HG03135 (cell line): ENCODE measurements at regions not wholly inside any gene's neighbourhood (a gene's known extent, or its start where the extent isn't known, plus 50 kb on each side); places are given as distances from the start of the nearest gene placed in this dataset.

ENCODE experiments used
- ATAC-seq: cut with Tn5 transposase; IDR thresholded peaks from one replicate; pipeline ENCODE4 v1.9.1; 2021; ENCODE audit warnings: mild to moderate bottlenecking, moderate library complexity; ENCODE audit not compliant: unreplicated experiment

DNA sequence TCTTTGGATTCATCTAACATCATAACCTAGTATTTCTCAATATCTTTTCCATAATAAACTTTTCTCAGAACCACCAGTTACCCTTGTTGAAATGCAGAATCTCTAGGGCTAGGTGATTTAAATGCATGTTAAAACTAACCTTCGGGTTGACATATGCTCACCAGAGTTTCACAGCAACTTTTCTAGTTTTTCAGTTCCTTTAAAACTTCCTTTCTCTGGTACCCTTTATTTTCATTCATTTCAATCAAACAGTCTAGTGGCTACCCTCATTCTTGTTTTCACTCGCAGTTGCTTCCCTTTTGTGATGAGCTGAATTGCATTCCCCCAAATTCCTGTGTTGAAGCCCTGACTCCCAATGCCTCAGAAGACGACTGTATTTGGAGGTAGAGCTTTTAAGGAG, 712.8 kb upstream of the CHRM3 start:
- no peak for ATAC-seq

DNA sequence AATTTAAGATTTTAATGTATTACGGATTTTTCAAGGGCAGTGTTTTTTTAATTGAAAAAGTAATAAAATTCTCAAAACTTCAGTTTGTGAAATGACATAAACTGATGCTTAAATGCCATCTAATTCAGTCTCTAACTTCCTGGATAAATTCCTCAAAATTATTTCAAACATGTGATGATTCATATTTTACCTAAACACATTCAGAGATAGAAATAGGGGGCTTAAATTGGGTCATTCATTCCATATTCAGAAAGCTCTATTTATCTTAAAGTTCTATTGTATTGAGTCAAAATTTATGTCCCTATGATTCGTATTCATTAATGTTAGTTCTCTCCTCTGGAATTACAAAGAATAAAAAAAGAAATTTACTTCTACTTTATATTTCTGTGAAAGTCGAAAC, 713.6 kb upstream of the CHRM3 start:
- no peak for ATAC-seq

DNA sequence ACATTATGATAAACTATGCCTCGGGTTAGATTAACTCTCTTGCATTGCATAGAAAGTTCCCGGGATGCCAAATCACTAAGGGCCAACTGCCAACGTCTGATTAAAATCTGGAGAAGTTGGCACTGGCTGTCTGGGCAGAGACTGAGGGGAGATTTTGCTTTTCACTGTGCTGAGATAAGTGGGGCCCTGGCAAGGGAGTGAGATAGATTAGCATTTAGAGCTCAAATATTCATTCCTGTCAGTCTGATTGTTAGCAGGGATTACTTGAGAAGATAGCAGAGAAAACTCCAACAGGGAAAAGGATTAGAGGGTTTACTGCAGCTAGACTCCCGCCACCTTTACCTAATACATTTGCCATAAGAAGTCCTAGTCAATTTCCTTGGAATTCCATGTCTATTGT, 714.1 kb upstream of the CHRM3 start:
- ATAC-seq, result no peak

GRCh38 chr1:238664139-238664538, 722.2 kb upstream of the CHRM3 start:
- no peak for ATAC-seq

DNA sequence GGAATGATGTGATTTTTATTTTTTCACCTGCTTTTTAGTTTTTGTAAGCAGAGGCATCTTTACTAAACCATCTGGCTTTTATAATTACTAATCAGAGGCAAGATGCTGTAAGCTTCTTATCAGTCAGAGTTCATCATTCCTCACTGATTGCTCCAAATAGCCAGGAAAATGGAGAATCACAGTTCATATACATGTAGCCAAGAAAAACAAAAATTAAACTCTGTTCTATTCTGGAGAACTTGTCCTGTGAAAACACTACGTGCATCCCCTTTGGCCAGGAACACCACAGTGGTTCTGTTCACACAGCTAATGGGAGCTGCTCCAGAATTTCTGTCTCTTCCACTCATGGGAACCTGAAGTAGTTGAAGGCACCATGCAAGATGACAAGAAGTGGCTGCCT, 725.5 kb upstream of the CHRM3 start:
- no peak for ATAC-seq

GRCh38 chr1:238658763-238659162, 727.6 kb upstream of the CHRM3 start:
- no peak for ATAC-seq

GRCh38 chr1:238653693-238654321, 732.6 kb upstream of the CHRM3 start:
- no peak for ATAC-seq

DNA sequence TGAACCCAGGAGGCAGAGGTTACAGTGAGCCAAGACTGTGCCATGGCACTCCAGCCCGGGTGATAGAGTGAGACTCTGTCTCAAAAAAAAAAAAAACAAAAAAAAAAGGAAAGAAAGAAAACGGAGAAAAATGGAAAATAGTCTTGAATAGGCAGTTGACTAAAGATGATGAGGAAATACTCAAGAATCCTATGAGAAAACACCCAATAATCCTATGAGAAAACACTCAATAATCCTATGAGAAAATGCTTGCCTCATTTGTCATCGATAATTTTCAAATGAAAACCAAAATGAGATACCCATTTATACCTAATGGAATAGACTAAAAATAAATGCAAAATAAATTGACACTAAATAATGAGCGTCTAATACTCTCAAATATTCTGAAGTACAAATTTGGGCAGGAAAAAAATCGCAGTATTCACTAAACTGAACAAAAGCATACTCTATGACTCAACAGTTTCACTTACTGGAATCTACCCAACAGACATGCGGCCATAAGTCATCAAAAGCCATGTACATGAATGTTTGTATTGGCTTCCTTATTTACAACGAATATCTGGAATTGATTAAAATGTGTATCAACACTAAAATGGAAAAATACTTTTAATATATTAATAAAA, 733.9 kb upstream of the CHRM3 start:
- no peak for ATAC-seq

DNA sequence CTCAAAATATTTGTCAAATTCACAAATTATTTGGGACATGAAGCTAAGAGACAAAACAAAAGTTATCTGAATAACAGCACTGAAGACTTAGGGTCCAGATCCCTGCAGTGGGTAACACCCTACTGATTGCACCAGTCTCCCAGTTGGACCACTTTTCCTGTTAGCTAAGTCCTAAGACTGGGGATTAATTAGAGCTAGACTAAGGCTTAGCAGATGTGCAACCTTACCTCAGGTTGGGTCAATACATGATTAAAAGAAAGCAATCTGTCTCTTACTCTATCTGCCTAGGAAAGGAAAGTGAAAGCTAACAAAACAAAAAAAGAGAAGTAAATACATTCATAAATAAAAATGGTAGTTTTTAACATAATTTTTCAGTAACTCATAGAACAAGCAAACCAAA, 737.2 kb upstream of the CHRM3 start:
- ATAC-seq, result no peak

DNA sequence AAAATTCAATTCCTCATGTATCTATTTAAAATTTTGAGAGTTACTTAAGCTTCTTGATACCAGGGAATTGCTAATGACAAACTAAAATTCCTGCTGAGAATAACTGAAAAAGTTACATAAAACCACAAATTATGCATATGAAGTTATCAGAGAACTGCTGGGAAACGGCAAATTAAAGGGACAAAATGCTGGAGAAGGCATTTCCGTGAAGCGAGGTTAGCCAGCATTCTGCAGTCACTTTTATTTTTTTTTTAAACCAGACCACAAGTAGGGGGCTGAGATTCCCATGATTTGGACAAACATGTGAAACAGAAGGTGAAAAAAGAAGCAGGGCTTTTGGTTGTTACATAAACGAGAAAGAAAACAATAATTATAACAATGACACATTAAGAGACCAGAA, 737.6 kb upstream of the CHRM3 start:
- no peak for ATAC-seq

GRCh38 chr1:238648296-238648695, 738.1 kb upstream of the CHRM3 start:
- no peak for ATAC-seq

DNA sequence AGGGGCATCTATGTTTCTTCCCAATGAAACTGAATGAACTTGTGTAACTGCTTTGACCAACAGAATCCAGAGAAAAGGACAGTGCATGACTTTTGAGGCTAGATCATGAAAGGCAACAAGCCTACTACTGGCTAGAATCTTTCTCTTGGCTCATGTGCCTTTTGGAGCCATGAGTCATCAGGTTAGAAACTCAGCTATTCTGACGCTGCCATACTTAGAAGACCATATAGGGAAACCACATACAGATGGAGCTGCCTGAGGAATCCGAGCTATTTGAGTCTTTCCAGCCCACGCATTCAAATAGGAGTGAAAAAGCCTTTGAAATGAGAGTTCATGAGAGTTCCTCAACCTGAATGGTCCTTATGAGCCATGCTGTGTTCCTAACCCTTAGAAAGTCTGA, 738.5 kb upstream of the CHRM3 start:
- no peak for ATAC-seq

DNA sequence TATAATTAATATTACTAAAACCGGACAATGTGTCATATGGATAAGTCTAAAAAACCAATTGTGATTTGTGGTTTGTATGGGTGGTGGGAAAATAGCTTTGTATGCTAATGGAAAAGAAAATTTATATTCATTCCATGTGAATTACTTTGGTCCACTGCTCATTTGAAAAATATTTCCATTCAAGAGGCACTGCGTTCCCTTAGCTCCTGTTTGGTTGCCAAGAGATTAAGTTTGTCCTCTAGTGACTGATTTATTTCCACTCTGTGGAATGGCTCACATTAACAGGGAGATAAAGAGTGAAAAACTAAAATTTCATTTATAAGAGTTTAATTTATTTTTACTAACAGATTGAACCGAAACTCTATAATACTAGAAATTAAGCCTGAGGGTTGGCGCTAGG, 744.1 kb upstream of the CHRM3 start:
- no peak for ATAC-seq

DNA sequence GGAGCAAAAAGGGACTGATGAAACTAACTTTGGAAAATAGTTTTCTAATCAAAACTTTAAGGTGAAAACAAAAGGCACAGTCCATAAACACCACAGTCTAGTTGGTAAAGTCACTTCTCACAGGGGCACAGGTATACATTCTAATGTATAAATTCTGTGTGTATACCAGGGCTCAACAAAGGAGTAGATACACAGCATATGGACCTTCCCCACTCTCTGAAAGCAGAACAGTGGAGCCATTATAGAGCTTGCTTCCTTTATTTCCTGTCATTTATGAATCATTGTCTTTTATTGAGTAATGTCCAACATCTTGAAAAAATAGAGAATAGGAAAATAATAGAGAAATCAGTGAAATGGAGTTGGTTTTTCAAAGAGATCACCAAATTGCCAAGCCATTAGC, 746.5 kb upstream of the CHRM3 start:
- no peak for ATAC-seq

- no peak for ATAC-seq
Observed at GRCh38 chr1:238628110-238628509, 737.4 kb upstream of the ZP4 start.

GRCh38 chr1:238624776-238625175, 734.1 kb upstream of the ZP4 start:
- no peak for ATAC-seq

DNA sequence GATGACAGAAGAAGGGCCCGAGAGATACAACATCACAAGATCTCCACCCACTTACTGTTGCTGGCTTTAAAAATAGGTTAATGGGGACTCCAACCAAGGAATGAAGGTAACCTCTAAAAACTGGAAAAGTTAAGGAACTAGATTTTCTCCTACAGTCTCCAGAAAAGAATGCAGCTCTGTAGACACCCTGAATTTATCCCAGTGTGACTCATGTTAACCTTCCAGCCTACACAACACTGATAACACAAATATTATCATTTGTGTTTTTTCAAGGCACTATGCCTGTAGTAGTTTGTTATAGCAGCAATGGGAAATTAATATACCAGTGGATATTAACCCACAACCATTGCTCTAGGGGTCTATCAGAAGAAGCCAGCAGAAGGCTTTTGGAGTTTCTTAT, 730.7 kb upstream of the ZP4 start:
- ATAC-seq, result no peak

DNA sequence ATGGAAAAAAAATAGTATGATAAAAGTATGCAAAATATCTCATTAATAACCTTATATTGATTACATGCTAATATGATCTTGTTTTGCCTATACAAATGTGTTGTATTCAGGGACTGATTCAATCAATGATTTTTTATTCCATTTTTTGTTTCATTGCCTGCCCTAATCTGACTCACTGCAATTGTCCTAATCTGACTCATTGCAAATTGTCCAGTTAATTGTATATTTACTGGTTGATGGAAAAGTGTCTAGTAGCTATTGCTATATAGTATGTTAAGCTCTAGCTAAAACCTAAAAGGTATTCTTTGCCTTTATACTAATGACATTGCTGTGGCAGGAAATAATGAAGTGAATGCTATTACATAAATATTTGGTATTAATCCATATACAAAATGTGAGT, 728.9 kb upstream of the ZP4 start:
- ATAC-seq, result no peak

DNA sequence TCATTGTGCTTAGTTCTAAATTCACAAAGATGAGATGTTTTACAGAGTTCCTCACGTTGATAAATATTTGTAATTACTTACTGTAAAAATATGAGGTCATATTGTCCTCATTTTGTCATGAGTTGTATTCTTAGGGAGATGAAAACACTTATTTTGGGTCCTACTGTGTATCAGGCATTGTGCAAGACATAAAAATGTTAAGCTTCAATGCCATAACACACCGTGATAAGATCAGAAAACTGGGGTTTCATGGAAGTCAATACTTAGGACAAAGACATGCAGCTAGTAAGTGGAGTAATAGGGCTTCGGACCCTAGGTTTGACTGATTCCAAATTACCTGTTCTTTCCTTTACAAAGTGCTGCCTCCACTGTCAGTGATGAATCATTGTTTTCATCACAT, 720.7 kb upstream of the ZP4 start:
- no peak for ATAC-seq

DNA sequence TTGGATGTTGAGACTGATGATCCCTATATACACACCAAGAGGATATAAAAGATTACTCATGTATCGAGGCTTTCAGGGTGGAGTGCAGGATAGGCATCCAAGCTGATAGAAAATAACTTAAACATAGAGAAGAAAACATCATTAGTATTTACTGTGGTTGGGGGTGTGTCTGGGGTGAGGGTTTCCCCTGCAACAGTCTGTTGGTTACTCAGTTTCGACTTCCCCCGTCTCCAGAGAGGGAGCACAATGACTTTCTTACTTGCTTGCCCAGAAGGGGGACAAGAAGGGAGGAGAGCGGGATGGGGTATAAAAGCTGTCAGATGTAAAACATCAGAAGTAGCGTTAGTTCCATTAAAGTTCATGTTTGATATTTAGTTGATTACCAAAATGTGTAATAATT, 717.4 kb upstream of the ZP4 start:
- ATAC-seq, result no peak

- no peak for ATAC-seq
Observed at GRCh38 chr1:238606896-238607295, 716.2 kb upstream of the ZP4 start.

DNA sequence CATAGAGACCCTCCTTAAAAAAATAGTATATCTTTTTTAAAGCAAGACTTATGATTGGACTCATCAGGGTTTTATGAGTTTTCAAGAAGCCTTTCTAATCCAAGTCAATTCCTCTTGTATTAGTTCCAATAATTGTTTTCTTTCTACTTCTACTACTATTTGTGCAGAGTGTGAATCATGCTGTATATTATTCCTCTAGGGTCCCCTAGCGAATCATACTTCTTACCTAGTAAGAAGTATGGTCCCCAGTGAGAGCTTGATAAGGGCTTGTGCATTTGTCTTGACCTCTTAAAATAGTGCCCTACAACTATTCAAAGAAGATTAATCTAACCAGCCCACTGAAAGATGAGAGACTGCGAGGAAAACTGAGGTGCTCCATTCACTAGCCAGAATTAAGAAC, 715.7 kb upstream of the ZP4 start:
- no peak for ATAC-seq

- no peak for ATAC-seq
Observed at GRCh38 chr1:238604357-238604756, 713.6 kb upstream of the ZP4 start.
